GM12878 (cell line): ENCODE measurements at regions not wholly inside any gene's neighbourhood (a gene's known extent, or its start where the extent isn't known, plus 50 kb on each side); places are given as distances from the start of the nearest gene placed in this dataset.

Source experiments
- ATF2 ChIP-seq: IDR thresholded peaks from 2 replicates; pipeline ENCODE4 v1.6.1; 2012; ENCODE audit warnings: low read length, inconsistent platforms
- ATF3 ChIP-seq: IDR thresholded peaks from 2 replicates; pipeline ENCODE4 v1.6.1; 2011; ENCODE audit warnings: low read depth, mild to moderate bottlenecking, low read length, moderate library complexity, borderline replicate concordance; ENCODE audit errors: extremely low read depth
- CTCF ChIP-seq, 3 experiments: IDR thresholded peaks in 2 of 3; conservative IDR thresholded peaks in 1 of 3; 2 replicates each; pipeline ENCODE4 v1.5.1; 2011; ENCODE audit warnings: low read depth in 3 of 3, low read length in 3 of 3, mild to moderate bottlenecking in 3 of 3, control low read depth in 2 of 3, moderate library complexity in 2 of 3, inconsistent platforms in 1 of 3, mixed read lengths in 1 of 3; ENCODE audit not compliant: control insufficient read depth in 2 of 3, insufficient read depth in 1 of 3; ENCODE audit errors: extremely low read depth in 1 of 3
- HCFC1 ChIP-seq: fragments of 150-350 bp; IDR thresholded peaks from 2 replicates; pipeline ENCODE4 v1.6.1; 2014; ENCODE audit warnings: low read length
- NFYB ChIP-seq: IDR thresholded peaks from 2 replicates; pipeline ENCODE4 v1.6.1; 2011; ENCODE audit warnings: low read depth, mild to moderate bottlenecking, low read length, improper control_type of control experiment, moderate library complexity; ENCODE audit not compliant: insufficient read depth
- RAD21 ChIP-seq: IDR thresholded peaks from 2 replicates; pipeline ENCODE4 v1.6.1; 2011; ENCODE audit warnings: mild to moderate bottlenecking, low read depth, low read length, moderate library complexity; ENCODE audit not compliant: insufficient read depth
- REST ChIP-seq: IDR thresholded peaks from 2 replicates; pipeline ENCODE4 v1.6.1; 2012; ENCODE audit warnings: mild to moderate bottlenecking, low read depth, low read length
- RFX5 ChIP-seq: IDR thresholded peaks from 2 replicates; pipeline ENCODE4 v1.6.1; 2011; ENCODE audit warnings: low read depth, low read length, improper control_type of control experiment
- SIN3A ChIP-seq: IDR thresholded peaks from 2 replicates; pipeline ENCODE4 v1.6.1; 2012; ENCODE audit warnings: low read depth, low read length, improper control_type of control experiment
- SMC3 ChIP-seq: IDR thresholded peaks from 2 replicates; pipeline ENCODE4 v1.6.1; 2011; ENCODE audit warnings: low read length, improper control_type of control experiment, borderline replicate concordance
- TAF1 ChIP-seq: IDR thresholded peaks from 2 replicates; pipeline ENCODE4 v1.6.1; 2011; ENCODE audit warnings: mild to moderate bottlenecking, low read depth, low read length, borderline replicate concordance
- WRNIP1 ChIP-seq: IDR thresholded peaks from 2 replicates; pipeline ENCODE4 v1.6.1; 2011; ENCODE audit warnings: low read depth, low read length, improper control_type of control experiment, borderline replicate concordance
- ZNF592 ChIP-seq: fragments of 450-650 bp; IDR thresholded peaks from 2 replicates; pipeline ENCODE4 v1.6.1; 2017; ENCODE audit warnings: mild to moderate bottlenecking, moderate library complexity

- no peak for TF ChIP-seq CTCF (IDR thresholded peaks at IDR 0.05 in 2 of 3, conservative IDR thresholded peaks at IDR 0.05 in 1 of 3; ENCODE audit: control insufficient read depth in 2 of 3, extremely low read depth in 1 of 3, insufficient read depth in 1 of 3, low read depth in 3 of 3, low read length in 3 of 3)
- no peak for TF ChIP-seq TAF1
- no peak for TF ChIP-seq NFYB
- TF ChIP-seq REST, result no peak
- no peak for TF ChIP-seq ATF2
- no peak for TF ChIP-seq SIN3A
- no peak for TF ChIP-seq RFX5
- TF ChIP-seq RAD21, result no peak
- no peak for TF ChIP-seq ATF3
- TF ChIP-seq HCFC1, result no peak
- no peak for TF ChIP-seq ZNF592
- TF ChIP-seq WRNIP1, result no peak
- TF ChIP-seq SMC3, result no peak
These were observed 87.2 kb upstream of the SLC10A2 start for GRCh38 chr13:103153466-103153865.
